ENCODE measurements at regions not wholly inside any gene's neighbourhood (a gene's known extent, or its start where the extent isn't known, plus 50 kb on each side); places are given as distances from the start of the nearest gene placed in this dataset.

DNA sequence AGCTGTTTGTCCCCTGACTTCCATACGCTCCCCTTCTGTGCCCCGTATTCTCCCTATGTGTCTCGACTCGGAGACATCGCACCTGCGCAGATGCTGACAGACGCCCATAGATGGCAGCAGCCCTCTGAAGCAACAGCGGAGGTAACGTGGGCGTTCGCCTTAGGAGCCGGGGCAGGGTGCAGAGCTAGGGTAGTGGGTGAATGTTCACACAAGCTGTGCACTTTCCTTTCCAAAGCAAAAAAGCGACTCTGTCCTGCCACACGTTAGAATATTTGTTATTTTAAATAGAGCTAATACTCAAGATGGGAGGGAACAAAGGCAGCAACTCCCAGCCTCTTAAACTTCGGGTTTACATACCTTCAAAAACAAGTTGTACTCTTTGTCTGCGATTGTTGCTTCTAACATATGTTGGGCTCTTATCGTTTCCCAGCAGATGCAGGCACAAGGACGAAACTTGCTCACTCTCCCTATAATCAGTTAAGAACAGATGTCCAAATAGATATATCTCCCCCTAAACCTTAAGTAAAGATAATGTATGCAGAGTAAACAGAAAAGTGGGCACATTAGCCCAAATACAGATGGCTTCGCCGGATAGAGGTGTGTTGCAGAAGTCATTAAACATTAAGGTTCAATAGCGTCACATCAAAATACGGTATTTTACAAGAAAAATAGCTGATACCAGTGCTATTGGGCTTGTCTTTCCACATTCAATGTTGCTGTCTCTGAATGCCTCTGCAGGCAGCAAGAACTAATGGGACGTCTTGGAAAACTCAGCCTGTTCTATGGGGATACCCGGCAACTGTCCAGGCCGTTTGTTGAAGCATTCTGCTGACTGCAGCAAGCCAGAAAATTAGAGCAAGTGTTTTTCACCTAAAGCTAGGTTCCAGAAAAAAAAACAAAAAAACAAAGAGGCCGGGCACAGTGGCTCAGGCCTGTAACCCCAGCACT is 340.3 kb upstream of the PRKCQ start:
- 24 to 30% (median 27%) methylated on average over 26 of the region's 26 CpGs for WGBS, 5 donors
- peak; percentile 94 for DNase-seq

DNA sequence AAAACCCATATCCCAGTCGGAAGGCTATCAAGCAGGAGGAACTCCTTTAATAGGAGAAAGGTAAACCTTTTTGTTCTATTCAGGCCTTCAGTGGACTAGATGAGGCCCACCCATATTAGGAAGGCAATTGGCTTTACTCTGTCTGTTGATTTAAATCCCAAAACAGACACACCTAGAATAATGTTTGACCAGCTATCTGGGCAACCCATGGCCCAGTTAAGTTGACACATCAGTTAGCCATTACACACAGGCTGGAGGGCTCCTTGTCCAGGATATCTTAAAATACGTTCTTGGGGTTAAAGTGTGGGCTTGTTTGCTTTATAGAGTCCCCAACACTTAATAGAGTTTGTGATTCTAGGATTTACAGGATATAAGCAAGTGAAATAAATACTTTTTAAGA is 339.0 kb upstream of the PRKCQ start:
- H3K36me3 ChIP-seq: no peaks in the 10 kb centered on the region
- no peak overlapping the region for H3K27ac ChIP-seq
- no peak overlapping the region for H3K4me3 ChIP-seq
- intact Hi-C loops (cut with DNase I; ENCODE audit: low total_unique reads): loop anchor here (2.0 kb wide), 1 partner anchor 498 kb away; no protein-coding TSS in a partner anchor
- WGBS, 5 donors: 88 to 94% (median 92%) methylated on average over 2 of the region's 2 CpGs
- no peaks in the 10 kb centered on the region for H3K9me3 ChIP-seq
- no peak for DNase-seq
- peaks cover 0 to 43% (median 17%) of the 10 kb centered on the region in 6 donors for H3K4me1 ChIP-seq
- no peak for TF ChIP-seq POLR2AphosphoS5 (IDR thresholded peaks at IDR 0.05)
- no peak for TF ChIP-seq POLR2A (IDR thresholded peaks at IDR 0.05)
- TF ChIP-seq, protein P1, sequence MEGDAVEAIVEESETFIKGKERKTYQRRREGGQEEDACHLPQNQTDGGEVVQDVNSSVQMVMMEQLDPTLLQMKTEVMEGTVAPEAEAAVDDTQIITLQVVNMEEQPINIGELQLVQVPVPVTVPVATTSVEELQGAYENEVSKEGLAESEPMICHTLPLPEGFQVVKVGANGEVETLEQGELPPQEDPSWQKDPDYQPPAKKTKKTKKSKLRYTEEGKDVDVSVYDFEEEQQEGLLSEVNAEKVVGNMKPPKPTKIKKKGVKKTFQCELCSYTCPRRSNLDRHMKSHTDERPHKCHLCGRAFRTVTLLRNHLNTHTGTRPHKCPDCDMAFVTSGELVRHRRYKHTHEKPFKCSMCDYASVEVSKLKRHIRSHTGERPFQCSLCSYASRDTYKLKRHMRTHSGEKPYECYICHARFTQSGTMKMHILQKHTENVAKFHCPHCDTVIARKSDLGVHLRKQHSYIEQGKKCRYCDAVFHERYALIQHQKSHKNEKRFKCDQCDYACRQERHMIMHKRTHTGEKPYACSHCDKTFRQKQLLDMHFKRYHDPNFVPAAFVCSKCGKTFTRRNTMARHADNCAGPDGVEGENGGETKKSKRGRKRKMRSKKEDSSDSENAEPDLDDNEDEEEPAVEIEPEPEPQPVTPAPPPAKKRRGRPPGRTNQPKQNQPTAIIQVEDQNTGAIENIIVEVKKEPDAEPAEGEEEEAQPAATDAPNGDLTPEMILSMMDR (IDR thresholded peaks at IDR 0.05 in 8 of 11, conservative IDR thresholded peaks at IDR 0.05 in 3 of 11): no peak
- no peaks in the 10 kb centered on the region for H3K27me3 ChIP-seq (replicated peaks in 1 of 7)

More for the DNA sequence above, 340.3 kb upstream of the PRKCQ start:
- Histone ChIP-seq H3K4me1 (peaks cover 0 to 54% (median 21%) of the 10 kb centered on the region in 6 donors), H3K4me3 (no peak overlapping the region), H3K36me3 (no peaks in the 10 kb centered on the region), H3K9me3 (no peaks in the 10 kb centered on the region), H3K27ac (peak overlapping the region in 2 of 8 donors; percentile 21 to 25), H3K27me3 (replicated peaks in 1 of 7) (no peaks in the 10 kb centered on the region)
- intact Hi-C loops (cut with DNase I; ENCODE audit: low total_unique reads): no loop called here
- TF ChIP-seq, protein P1 (IDR thresholded peaks at IDR 0.05 in 8 of 11, conservative IDR thresholded peaks at IDR 0.05 in 3 of 11): peak; percentile 46 to 81 (median 70)
- TF ChIP-seq POLR2AphosphoS5 (IDR thresholded peaks at IDR 0.05) (peak in 1 of 3 donors; percentile 35), POLR2A (IDR thresholded peaks at IDR 0.05) (no peak)

DNA sequence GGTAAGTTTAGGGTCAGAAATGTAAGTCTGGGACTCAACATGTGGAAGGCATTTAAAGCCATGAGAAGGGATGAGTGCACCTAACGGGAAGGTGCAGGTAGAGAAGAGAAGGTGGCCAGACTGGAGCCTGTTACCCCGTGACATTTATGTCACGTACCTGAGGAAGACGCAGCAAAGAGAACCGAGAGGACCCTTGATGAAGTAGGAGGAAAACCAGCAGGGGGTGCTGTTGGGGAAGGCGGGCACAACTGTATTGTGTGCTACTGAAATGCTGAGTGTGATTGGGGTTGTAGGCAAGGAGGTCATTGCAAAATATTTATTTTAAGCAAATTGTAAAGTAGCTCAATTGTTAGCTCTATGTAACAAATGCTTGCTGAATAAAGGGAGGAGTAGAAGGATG is 338.2 kb upstream of the PRKCQ start:
- DNase-seq: peak; percentile 82
- no peaks in the 10 kb centered on the region for H3K27me3 ChIP-seq (replicated peaks in 1 of 7)
- peaks cover 0 to 43% (median 17%) of the 10 kb centered on the region in 6 donors for H3K4me1 ChIP-seq
- intact Hi-C loops (cut with DNase I; ENCODE audit: low total_unique reads): loop anchor here (2.0 kb wide), 1 partner anchor 498 kb away; no protein-coding TSS in a partner anchor
- H3K9me3 ChIP-seq: no peaks in the 10 kb centered on the region
- no peak overlapping the region for H3K4me3 ChIP-seq
- 50 to 63% (median 62%) methylated on average over 6 of the region's 6 CpGs for WGBS, 5 donors
- no peak overlapping the region for H3K27ac ChIP-seq
- no peaks in the 10 kb centered on the region for H3K36me3 ChIP-seq
- TF ChIP-seq, protein P1 (IDR thresholded peaks at IDR 0.05 in 8 of 11, conservative IDR thresholded peaks at IDR 0.05 in 3 of 11): peak; percentile 25 to 70 (median 55)
- no peak for TF ChIP-seq POLR2AphosphoS5 (IDR thresholded peaks at IDR 0.05)
- TF ChIP-seq POLR2A (IDR thresholded peaks at IDR 0.05): no peak

- Histone ChIP-seq H3K27me3 (replicated peaks in 1 of 7) (no peaks in the 10 kb centered on the region), H3K36me3 (no peaks in the 10 kb centered on the region), H3K4me3 (no peak overlapping the region), H3K27ac (peak overlapping the region in 1 of 8 donors; percentile 1), H3K9me3 (no peaks in the 10 kb centered on the region), H3K4me1 (peaks cover 4 to 54% (median 18%) of the 10 kb centered on the region in 6 donors)
- DNase-seq: no peak
- intact Hi-C loops (cut with DNase I; ENCODE audit: low total_unique reads): no loop called here
- WGBS, 5 donors: 55 to 71% (median 63%) methylated on average over 6 of the region's 6 CpGs
- no peak for TF ChIP-seq POLR2A (IDR thresholded peaks at IDR 0.05)
- TF ChIP-seq, protein P1 (IDR thresholded peaks at IDR 0.05 in 8 of 11, conservative IDR thresholded peaks at IDR 0.05 in 3 of 11): no peak
- no peak for TF ChIP-seq POLR2AphosphoS5 (IDR thresholded peaks at IDR 0.05)
These were observed 337.0 kb upstream of the PRKCQ start for GRCh38 chr10:6917125-6917524.
